Muscle of leg (tissue), 3 donors: ENCODE measurements at regions not wholly inside any gene's neighbourhood (a gene's known extent, or its start where the extent isn't known, plus 50 kb on each side); places are given as distances from the start of the nearest gene placed in this dataset.
A peak's percentile ranks its signal among the peaks of the same experiment; 100 is the strongest.

Experiments
- DNase-seq: peaks from one replicate; pipeline ENCODE4 v3.0.0; 2013
- H3K27ac ChIP-seq: one replicate; pipeline ENCODE4 v1.5.1; 2013; ENCODE audit warnings: mild to moderate bottlenecking, low read length, control low read depth
- H3K27me3 ChIP-seq: one replicate; pipeline ENCODE4 v1.6.1; 2013; ENCODE audit warnings: low read length; ENCODE audit not compliant: control insufficient read depth, insufficient read depth
- H3K36me3 ChIP-seq: one replicate; pipeline ENCODE4 v1.6.1; 2013; ENCODE audit warnings: low read length; ENCODE audit not compliant: control insufficient read depth, insufficient read depth
- H3K4me1 ChIP-seq: one replicate; pipeline ENCODE4 v1.6.1; 2013; ENCODE audit warnings: low read length; ENCODE audit not compliant: control insufficient read depth, insufficient read depth
- H3K4me3 ChIP-seq: one replicate; pipeline ENCODE4 v1.5.1; 2013; ENCODE audit warnings: low read length, control low read depth
- H3K9me3 ChIP-seq: replicated peaks from 2 replicates; pipeline ENCODE4 v1.6.1; 2013; ENCODE audit warnings: low read depth, low read length; ENCODE audit not compliant: control insufficient read depth
- WGBS: methylation state at CpG from one replicate; pipeline ENCODE4 v1.1.5; 2013; ENCODE audit warnings: missing lambda C conversion rate; ENCODE audit not compliant: insufficient coverage; 5-methylcytosine and 5-hydroxymethylcytosine counted together

GRCh38 chr2:116716038-116716437, 1098.5 kb upstream of the DDX18 start:
- DNase-seq, result no peak
- Histone ChIP-seq H3K9me3 (no peaks in the 10 kb centered on the region), H3K27ac (no peak overlapping the region), H3K27me3 (no peaks in the 10 kb centered on the region), H3K36me3 (no peaks in the 10 kb centered on the region), H3K4me3 (no peak overlapping the region), H3K4me1 (no peaks in the 10 kb centered on the region)
- WGBS, result no CpG with 5 or more reads among the region's 1 CpG

GRCh38 chr2:116716444-116716843, 1098.0 kb upstream of the DDX18 start:
- no peaks in the 10 kb centered on the region for H3K36me3 ChIP-seq
- 100% methylated on average over 1 of the region's 2 CpGs for WGBS

DNA sequence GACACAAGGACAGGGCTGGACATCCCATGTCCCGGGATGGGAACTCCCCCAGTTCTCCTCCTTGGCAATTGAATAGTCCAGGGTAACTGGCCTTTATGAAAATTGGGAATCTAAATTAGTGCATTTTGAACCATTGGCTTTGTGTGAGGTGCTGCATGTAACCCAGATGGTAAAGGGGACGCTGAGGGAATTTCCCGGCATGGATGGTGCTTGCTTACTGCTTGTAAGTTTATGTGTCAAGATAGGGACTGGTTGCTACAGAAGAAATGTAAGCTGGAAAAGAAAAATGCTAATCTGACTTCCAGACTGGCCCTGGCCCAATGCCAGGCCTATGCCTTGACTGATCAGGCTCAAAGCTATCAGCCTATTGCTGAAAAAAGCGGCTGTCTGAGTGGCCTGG, 1096.7 kb upstream of the DDX18 start:
- peak; percentile 1 for DNase-seq
- Histone ChIP-seq H3K36me3 (no peaks in the 10 kb centered on the region), H3K27me3 (no peaks in the 10 kb centered on the region), H3K9me3 (no peaks in the 10 kb centered on the region), H3K27ac (no peak overlapping the region), H3K4me3 (no peak overlapping the region), H3K4me1 (no peaks in the 10 kb centered on the region)
- 75% methylated on average over 4 of the region's 4 CpGs for WGBS

More at GRCh38 chr2:116716444-116716843, 1098.0 kb upstream of the DDX18 start:
- Histone ChIP-seq H3K4me1 (no peaks in the 10 kb centered on the region), H3K4me3 (no peak overlapping the region), H3K27me3 (no peaks in the 10 kb centered on the region), H3K27ac (no peak overlapping the region), H3K9me3 (no peaks in the 10 kb centered on the region)
- no peak for DNase-seq

DNA sequence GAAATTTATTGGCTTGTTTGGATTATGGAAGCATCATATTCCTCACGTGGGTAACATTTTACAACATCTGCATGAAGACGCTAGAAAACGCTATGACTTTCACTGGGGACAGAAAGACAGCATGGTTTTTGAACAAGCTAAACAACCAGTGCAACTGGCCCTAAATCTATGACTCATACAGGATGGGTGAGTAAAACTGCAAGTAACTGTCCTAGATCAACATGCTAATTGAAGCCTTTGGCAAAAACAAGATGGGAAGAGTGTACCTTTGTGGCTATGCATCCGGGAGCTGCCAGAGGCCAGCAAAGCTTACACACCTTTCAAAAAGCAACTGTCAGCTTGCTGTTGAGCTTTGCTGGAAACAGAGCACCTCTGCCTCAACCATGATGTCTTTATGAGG, 1096.0 kb upstream of the DDX18 start:
- WGBS, result 86% methylated on average over 4 of the region's 4 CpGs

DNA sequence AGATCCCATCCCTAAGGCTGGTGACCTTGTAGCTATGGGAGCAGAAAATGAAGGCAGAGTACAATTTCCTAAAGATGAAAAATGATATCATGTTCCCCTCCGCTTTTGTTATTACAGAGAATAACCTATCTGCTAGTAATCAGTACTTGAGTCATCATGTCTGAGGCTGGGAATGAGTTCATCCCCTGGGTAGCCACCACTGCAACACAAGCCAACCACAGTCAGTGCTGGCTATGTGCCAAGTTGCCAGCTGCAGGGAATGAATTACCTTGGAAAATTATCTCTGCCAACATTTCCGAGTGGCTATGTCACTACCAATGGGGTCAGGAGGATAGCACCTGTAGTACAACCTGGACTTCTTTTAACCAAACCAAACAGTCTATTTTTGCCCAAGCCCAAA, 1094.7 kb upstream of the DDX18 start:
- DNase-seq, result no peak
- no peaks in the 10 kb centered on the region for H3K27me3 ChIP-seq
- H3K27ac ChIP-seq, result no peak overlapping the region
- H3K4me1 ChIP-seq, result no peaks in the 10 kb centered on the region
- H3K36me3 ChIP-seq, result no peaks in the 10 kb centered on the region
- no peak overlapping the region for H3K4me3 ChIP-seq
- no peaks in the 10 kb centered on the region for H3K9me3 ChIP-seq
- WGBS, result 67% methylated on average over 1 of the region's 2 CpGs

More for the DNA sequence above, 1096.0 kb upstream of the DDX18 start:
- Histone ChIP-seq H3K4me3 (no peak overlapping the region), H3K27ac (no peak overlapping the region), H3K4me1 (no peaks in the 10 kb centered on the region), H3K9me3 (no peaks in the 10 kb centered on the region), H3K27me3 (no peaks in the 10 kb centered on the region), H3K36me3 (no peaks in the 10 kb centered on the region)
- no peak for DNase-seq

GRCh38 chr2:116724550-116724949, 1089.9 kb upstream of the DDX18 start:
- H3K27me3 ChIP-seq, result no peaks in the 10 kb centered on the region
- no peaks in the 10 kb centered on the region for H3K36me3 ChIP-seq
- H3K4me3 ChIP-seq, result no peak overlapping the region
- no peaks in the 10 kb centered on the region for H3K9me3 ChIP-seq
- H3K4me1 ChIP-seq, result no peaks in the 10 kb centered on the region
- DNase-seq, result no peak
- no CpG with 5 or more reads among the region's 1 CpG for WGBS
- no peak overlapping the region for H3K27ac ChIP-seq

DNA sequence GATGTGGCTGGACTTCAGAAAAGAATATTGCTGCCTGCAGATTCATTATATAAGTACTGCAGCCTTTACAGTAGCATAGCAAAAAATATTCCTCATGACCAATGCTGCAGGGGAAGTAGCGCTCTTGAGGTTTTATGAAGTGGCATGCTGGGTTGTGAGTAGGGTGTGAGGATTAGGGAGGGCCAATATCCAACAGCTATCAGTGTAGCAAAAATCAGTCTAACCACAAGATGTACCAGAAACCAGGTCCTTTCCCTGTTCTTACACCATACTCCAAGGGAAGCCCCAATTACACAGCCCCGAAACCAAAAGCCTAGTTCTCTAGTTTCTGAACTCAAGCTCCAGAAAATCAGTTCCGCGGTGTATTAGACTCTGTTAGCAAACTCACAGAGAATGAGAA, 1082.2 kb upstream of the DDX18 start:
- no peak overlapping the region for H3K27ac ChIP-seq
- no peaks in the 10 kb centered on the region for H3K36me3 ChIP-seq
- no peak overlapping the region for H3K4me3 ChIP-seq
- no peak for DNase-seq
- no CpG with 5 or more reads among the region's 4 CpGs for WGBS
- no peaks in the 10 kb centered on the region for H3K9me3 ChIP-seq
- no peaks in the 10 kb centered on the region for H3K27me3 ChIP-seq
- no peaks in the 10 kb centered on the region for H3K4me1 ChIP-seq

GRCh38 chr2:116733699-116734098, 1080.8 kb upstream of the DDX18 start:
- H3K4me1 ChIP-seq, result no peaks in the 10 kb centered on the region
- DNase-seq, result peak; percentile 1
- no CpG with 5 or more reads among the region's 3 CpGs for WGBS
- no peaks in the 10 kb centered on the region for H3K36me3 ChIP-seq
- H3K9me3 ChIP-seq, result no peaks in the 10 kb centered on the region
- no peaks in the 10 kb centered on the region for H3K27me3 ChIP-seq
- no peak overlapping the region for H3K27ac ChIP-seq
- no peak overlapping the region for H3K4me3 ChIP-seq

DNA sequence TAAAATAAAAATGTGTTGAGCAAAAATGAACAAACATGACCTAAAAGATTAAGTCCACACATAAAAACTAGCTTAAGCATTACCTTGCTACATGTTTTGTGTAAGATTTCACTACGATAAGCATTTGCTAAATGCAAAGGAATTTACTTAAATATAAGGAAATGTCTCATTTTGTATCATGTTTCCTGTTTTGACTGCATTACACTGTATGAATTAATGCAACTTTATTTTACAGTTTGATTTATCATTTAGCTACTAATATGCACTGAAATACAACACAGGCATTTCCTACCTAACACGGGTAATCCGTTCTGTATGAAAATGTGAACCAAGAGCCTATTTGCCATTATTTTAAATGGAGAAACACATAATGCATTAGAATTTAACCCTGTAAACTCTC, 1076.5 kb upstream of the DDX18 start:
- no peaks in the 10 kb centered on the region for H3K36me3 ChIP-seq
- H3K27me3 ChIP-seq, result no peaks in the 10 kb centered on the region
- H3K4me1 ChIP-seq, result no peaks in the 10 kb centered on the region
- no CpG with 5 or more reads among the region's 3 CpGs for WGBS
- no peak overlapping the region for H3K27ac ChIP-seq
- no peak overlapping the region for H3K4me3 ChIP-seq
- no peak for DNase-seq
- no peaks in the 10 kb centered on the region for H3K9me3 ChIP-seq

GRCh38 chr2:116747103-116747502, 1067.4 kb upstream of the DDX18 start:
- Histone ChIP-seq H3K27me3 (no peaks in the 10 kb centered on the region), H3K4me3 (no peak overlapping the region), H3K36me3 (no peaks in the 10 kb centered on the region), H3K27ac (no peak overlapping the region), H3K9me3 (no peaks in the 10 kb centered on the region), H3K4me1 (no peaks in the 10 kb centered on the region)
- no CpG with 5 or more reads among the region's 1 CpG for WGBS
- no peak for DNase-seq

- no peak for DNase-seq
- Histone ChIP-seq H3K9me3 (no peaks in the 10 kb centered on the region), H3K4me3 (no peak overlapping the region), H3K4me1 (no peaks in the 10 kb centered on the region), H3K27me3 (no peaks in the 10 kb centered on the region), H3K36me3 (no peaks in the 10 kb centered on the region), H3K27ac (no peak overlapping the region)
Observed at GRCh38 chr2:116749994-116750393, 1064.5 kb upstream of the DDX18 start.
